H1 (cell line): ENCODE measurements at regions not wholly inside any gene's neighbourhood (a gene's known extent, or its start where the extent isn't known, plus 50 kb on each side); places are given as distances from the start of the nearest gene placed in this dataset.
A peak's percentile ranks its signal among the peaks of the same experiment; 100 is the strongest.

Experiments
- CTCF ChIA-PET: fragments of 300-600 bp; sonication (Branson Sonifier 250); formaldehyde crosslinking; loops from one replicate; lab custom pipeline; 2021; ENCODE audit not compliant: partially characterized antibody; lab: Charles Lee
- POLR2A ChIA-PET: fragments of 300-600 bp; sonication (Branson Sonifier 250); formaldehyde crosslinking; loops from one replicate; lab custom pipeline; 2021; ENCODE audit warnings: inconsistent platforms; ENCODE audit not compliant: partially characterized antibody; lab: Charles Lee
- DNase-seq, 2 experiments: peaks; one replicate each; pipeline versions ENCODE4 v3.0.0 to v3.0.0-alpha.2; 2010 to 2022; ENCODE audit warnings: low spot score in 2 of 2, low read depth in 1 of 2, mixed read lengths in 1 of 2
- FAIRE-seq: peaks from 2 replicates; lab custom pipeline; 2011; peaks lifted over from hg19 to GRCh38; lab: Jason Lieb, UNC
- H2AFZ ChIP-seq: 2 replicates; pipeline ENCODE4 v1.8.1; 2012; ENCODE audit warnings: low read length, inconsistent platforms
- H2AK5ac ChIP-seq: 2 replicates; pipeline ENCODE4 v1.6.1; 2013; ENCODE audit warnings: low read depth, low read length
- H2BK120ac ChIP-seq: replicated peaks from 2 replicates; pipeline ENCODE3; 2013; ENCODE audit warnings: low read depth, low read length, inconsistent platforms
- H2BK12ac ChIP-seq: 2 replicates; pipeline ENCODE4 v1.6.1; 2013; ENCODE audit warnings: low read depth, low read length
- H2BK15ac ChIP-seq: 2 replicates; pipeline ENCODE4 v1.6.1; 2013; ENCODE audit warnings: low read length
- H2BK20ac ChIP-seq: 2 replicates; pipeline ENCODE4 v1.6.1; 2013; ENCODE audit warnings: low read length
- H2BK5ac ChIP-seq: 2 replicates; pipeline ENCODE4 v1.6.1; 2013; ENCODE audit warnings: low read depth, low read length
- H3K14ac ChIP-seq: 2 replicates; pipeline ENCODE4 v1.6.1; 2013; ENCODE audit warnings: inconsistent platforms; ENCODE audit not compliant: insufficient read length
- H3K18ac ChIP-seq: 2 replicates; pipeline ENCODE4 v1.6.1; 2013; ENCODE audit warnings: low read length; ENCODE audit errors: extremely low read depth
- H3K23ac ChIP-seq: 2 replicates; pipeline ENCODE4 v1.6.1; 2013; ENCODE audit warnings: inconsistent platforms; ENCODE audit not compliant: insufficient read length
- H3K23me2 ChIP-seq: 2 replicates; pipeline ENCODE4 v1.6.1; 2013; ENCODE audit warnings: low read depth, low read length
- H3K27ac ChIP-seq: 2 replicates; pipeline ENCODE4 v1.6.1; 2011; ENCODE audit warnings: low read depth, low read length, inconsistent platforms
- H3K27me3 ChIP-seq, 4 experiments: replicated peaks in 1 of 4; 1 replicate in 1 of 4; 2 replicates in 3 of 4; pipeline versions ENCODE4 v1.6.1 to v1.8.1; 2011 to 2013; ENCODE audit warnings: low read length in 3 of 4, mild to moderate bottlenecking in 3 of 4, inconsistent platforms in 2 of 4, mixed read lengths in 2 of 4, moderate library complexity in 1 of 4; ENCODE audit not compliant: control insufficient read depth in 3 of 4, insufficient read depth in 3 of 4; ENCODE audit errors: extremely low read depth in 1 of 4
- H3K36me3 ChIP-seq, 4 experiments: 2 replicates each; pipeline versions ENCODE4 v1.6.1 to v1.8.1; 2011 to 2013; ENCODE audit warnings: mild to moderate bottlenecking in 4 of 4, low read length in 3 of 4, moderate library complexity in 2 of 4, control low read depth in 1 of 4, inconsistent platforms in 1 of 4; ENCODE audit not compliant: insufficient read depth in 4 of 4, control insufficient read depth in 2 of 4
- H3K4ac ChIP-seq: replicated peaks from 2 replicates; pipeline ENCODE3; 2013; ENCODE audit warnings: low read length, low read depth, mixed read lengths, inconsistent platforms; ENCODE audit not compliant: insufficient read length
- H3K4me1 ChIP-seq, 4 experiments: replicated peaks in 1 of 4; 1 replicate in 1 of 4; 2 replicates in 3 of 4; pipeline versions ENCODE4 v1.6.1 to v1.8.1; 2011 to 2013; ENCODE audit warnings: low read length in 3 of 4, inconsistent platforms in 2 of 4, mixed read lengths in 1 of 4; ENCODE audit not compliant: insufficient read depth in 4 of 4, control insufficient read depth in 3 of 4
- H3K4me2 ChIP-seq, 2 experiments: 2 replicates each; pipeline versions ENCODE4 v1.6.1 to v1.8.1; 2011 to 2013; ENCODE audit warnings: low read depth in 2 of 2, low read length in 2 of 2, control low read depth in 1 of 2, inconsistent platforms in 1 of 2, mild to moderate bottlenecking in 1 of 2; ENCODE audit not compliant: insufficient read depth in 1 of 2
- H3K4me3 ChIP-seq, 4 experiments: fragments of 200-600, 300-600 bp in 1 of 4; sonication (generic), shearing (Covaris generic), sonication (Bioruptor Twin) in 1 of 4; 2 replicates each; pipeline versions ENCODE4 v1.5.1 to v1.8.1; 2011 to 2016; ENCODE audit warnings: low read length in 4 of 4, low read depth in 3 of 4, control low read depth in 2 of 4, inconsistent platforms in 2 of 4, mild to moderate bottlenecking in 2 of 4, mixed read lengths in 1 of 4, moderate library complexity in 1 of 4; ENCODE audit not compliant: insufficient read depth in 2 of 4; ENCODE audit errors: extremely low read depth in 1 of 4
- H3K56ac ChIP-seq: replicated peaks from 2 replicates; pipeline ENCODE3; 2013; ENCODE audit warnings: low read depth, mild to moderate bottlenecking, mixed read lengths, low read length, inconsistent platforms; ENCODE audit not compliant: insufficient read length
- H3K79me1 ChIP-seq: 2 replicates; pipeline ENCODE4 v1.6.1; 2013; ENCODE audit warnings: low read depth, low read length, control low read depth
- H3K79me2 ChIP-seq, 2 experiments: 2 replicates each; pipeline versions ENCODE4 v1.6.1 to v1.8.1; 2012 to 2013; ENCODE audit warnings: low read length in 2 of 2, mild to moderate bottlenecking in 2 of 2, inconsistent platforms in 1 of 2; ENCODE audit not compliant: insufficient read depth in 2 of 2, control insufficient read depth in 1 of 2
- H3K9ac ChIP-seq, 4 experiments: replicated peaks in 1 of 4; 1 replicate in 1 of 4; 2 replicates in 3 of 4; pipeline versions ENCODE4 v1.6.1 to v1.8.1; 2011 to 2013; ENCODE audit warnings: low read depth in 3 of 4, low read length in 3 of 4, control low read depth in 2 of 4, mild to moderate bottlenecking in 2 of 4, moderate library complexity in 2 of 4, inconsistent platforms in 1 of 4; ENCODE audit errors: extremely low read depth in 1 of 4
- H3K9me3 ChIP-seq, 2 experiments: 2 replicates each; pipeline versions ENCODE4 v1.6.1 to v1.8.1; 2012 to 2013; ENCODE audit warnings: mild to moderate bottlenecking in 2 of 2, moderate library complexity in 2 of 2, control low read depth in 1 of 2, inconsistent platforms in 1 of 2, low read depth in 1 of 2, low read length in 1 of 2, mixed read lengths in 1 of 2; ENCODE audit not compliant: insufficient read depth in 2 of 2
- H4K20me1 ChIP-seq, 2 experiments: replicated peaks in 1 of 2; 2 replicates each; pipeline versions ENCODE3 to v1.8.1; 2011 to 2013; ENCODE audit warnings: inconsistent platforms in 2 of 2, low read length in 2 of 2, mild to moderate bottlenecking in 1 of 2; ENCODE audit not compliant: insufficient read depth in 2 of 2, control insufficient read depth in 1 of 2
- H4K5ac ChIP-seq: 2 replicates; pipeline ENCODE4 v1.6.1; 2013; ENCODE audit warnings: low read length, low read depth, mixed read lengths, inconsistent platforms; ENCODE audit not compliant: insufficient read length
- H4K8ac ChIP-seq: 2 replicates; pipeline ENCODE4 v1.8.0; 2013; ENCODE audit warnings: mild to moderate bottlenecking, moderate library complexity, low read length, inconsistent platforms; ENCODE audit not compliant: insufficient read depth; ENCODE audit errors: extremely low read depth
- H4K91ac ChIP-seq: replicated peaks from 2 replicates; pipeline ENCODE3; 2013; ENCODE audit warnings: low read length, mixed read lengths, inconsistent platforms; ENCODE audit not compliant: insufficient read length
- BRCA1 ChIP-seq: IDR thresholded peaks from 2 replicates; pipeline ENCODE4 v1.6.1; 2012; ENCODE audit warnings: low read depth, low read length, improper control_type of control experiment
- CBX8 ChIP-seq: fragments of 300-800, 300-1000 bp; sonication (generic); IDR thresholded peaks from 2 replicates; pipeline ENCODE4 v1.7.1; 2016; ENCODE audit warnings: low read depth, low read length, borderline replicate concordance
- CREB1 ChIP-seq: IDR thresholded peaks from 2 replicates; pipeline ENCODE4 v1.6.1; 2012; ENCODE audit warnings: inconsistent platforms
- PHF8 ChIP-seq: fragments of 200-600 bp; sonication (generic); conservative IDR thresholded peaks from 2 replicates; pipeline ENCODE4 v1.7.1; 2012; ENCODE audit warnings: low read depth, mild to moderate bottlenecking, inconsistent platforms, low read length, moderate library complexity
- POU5F1 ChIP-seq: IDR thresholded peaks from 2 replicates; pipeline ENCODE4 v1.6.1; 2011; ENCODE audit warnings: low read depth, mild to moderate bottlenecking, low read length, moderate library complexity
- RFX5 ChIP-seq: IDR thresholded peaks from 2 replicates; pipeline ENCODE4 v1.6.1; 2011; ENCODE audit warnings: low read depth, low read length, improper control_type of control experiment, borderline replicate concordance
- SRF ChIP-seq: IDR thresholded peaks from 2 replicates; pipeline ENCODE4 v1.6.1; 2011; ENCODE audit warnings: mild to moderate bottlenecking, low read depth, low read length, moderate library complexity
- TCF12 ChIP-seq: IDR thresholded peaks from 2 replicates; pipeline ENCODE4 v1.6.1; 2011; ENCODE audit warnings: low read depth, mild to moderate bottlenecking, low read length
- TEAD4 ChIP-seq: IDR thresholded peaks from 2 replicates; pipeline ENCODE4 v1.6.1; 2012; ENCODE audit warnings: low read depth, low read length, inconsistent platforms, mixed read lengths
- ZNF274 ChIP-seq: IDR thresholded peaks from 2 replicates; pipeline ENCODE4 v1.7.0; 2012; ENCODE audit warnings: low read length, borderline replicate concordance; ENCODE audit errors: extremely low read depth
- WGBS, 2 experiments: shearing (Covaris generic) in 1 of 2; methylation state at CpG; one replicate each; pipeline versions ENCODE4 v1.1.6 to v1.1.7; 2013 to 2015; ENCODE audit warnings: low lambda C conversion rate in 2 of 2, mixed read lengths in 2 of 2, inconsistent platforms in 1 of 2, low coverage in 1 of 2, missing lambda C conversion rate in 1 of 2; ENCODE audit not compliant: insufficient replicate concordance in 2 of 2, insufficient coverage in 1 of 2, insufficient read length in 1 of 2; ENCODE audit errors: extremely low coverage in 1 of 2, missing lambda C conversion rate in 1 of 2; 5-methylcytosine and 5-hydroxymethylcytosine counted together
- TF ChIP-seq, protein P1 (sequence below): IDR thresholded peaks from 2 replicates; pipeline ENCODE4 v1.6.1; 2012; ENCODE audit warnings: inconsistent platforms
- TF ChIP-seq, protein P2 (sequence below): IDR thresholded peaks from 2 replicates; pipeline ENCODE4 v1.6.1; 2012; ENCODE audit warnings: low read length, inconsistent platforms

DNA sequence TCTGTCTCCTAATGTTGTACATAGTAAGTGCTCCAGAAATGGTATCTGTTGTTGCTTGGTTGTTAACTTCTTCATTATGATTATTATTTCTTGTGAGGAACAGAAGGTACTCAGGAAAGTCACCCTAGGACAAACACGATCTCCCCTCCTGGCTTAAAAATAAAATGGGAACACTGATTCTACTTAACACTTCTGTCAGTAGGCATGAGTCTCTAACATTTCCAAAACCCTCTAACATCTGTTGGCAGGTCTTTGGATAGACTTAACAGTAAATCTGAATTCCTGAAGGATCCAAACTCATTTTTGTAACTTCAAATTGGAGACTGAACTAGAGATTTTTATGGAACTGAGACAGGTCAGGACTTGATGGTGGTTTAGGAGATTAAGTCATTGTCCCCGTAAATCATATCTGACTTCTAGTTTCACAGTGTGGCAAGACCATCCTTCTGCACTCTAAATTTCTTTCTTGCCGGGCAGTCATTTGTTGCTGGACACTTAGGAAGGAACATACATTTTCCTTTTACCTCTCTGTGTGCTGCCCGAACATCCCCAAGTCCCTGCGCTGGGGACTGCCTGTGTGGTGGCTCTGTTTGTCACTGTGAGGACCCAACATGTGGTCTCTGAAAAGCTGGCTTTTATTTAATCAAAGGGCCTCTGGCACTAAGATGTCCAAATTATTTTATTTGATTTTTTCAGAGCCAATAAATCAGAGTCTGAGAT is 149.9 kb downstream of the NPIPB5 start:
- CTCF ChIA-PET: no interaction called here
- TF ChIP-seq TEAD4 (no peak), PHF8 (no peak), SRF (no peak), ZNF274 (no peak), CREB1 (no peak), POU5F1 (no peak), BRCA1 (no peak), TCF12 (no peak), CBX8 (no peak), RFX5 (no peak)
- TF ChIP-seq, protein P1, sequence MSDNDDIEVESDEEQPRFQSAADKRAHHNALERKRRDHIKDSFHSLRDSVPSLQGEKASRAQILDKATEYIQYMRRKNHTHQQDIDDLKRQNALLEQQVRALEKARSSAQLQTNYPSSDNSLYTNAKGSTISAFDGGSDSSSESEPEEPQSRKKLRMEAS: no peak
- TF ChIP-seq, protein P2, sequence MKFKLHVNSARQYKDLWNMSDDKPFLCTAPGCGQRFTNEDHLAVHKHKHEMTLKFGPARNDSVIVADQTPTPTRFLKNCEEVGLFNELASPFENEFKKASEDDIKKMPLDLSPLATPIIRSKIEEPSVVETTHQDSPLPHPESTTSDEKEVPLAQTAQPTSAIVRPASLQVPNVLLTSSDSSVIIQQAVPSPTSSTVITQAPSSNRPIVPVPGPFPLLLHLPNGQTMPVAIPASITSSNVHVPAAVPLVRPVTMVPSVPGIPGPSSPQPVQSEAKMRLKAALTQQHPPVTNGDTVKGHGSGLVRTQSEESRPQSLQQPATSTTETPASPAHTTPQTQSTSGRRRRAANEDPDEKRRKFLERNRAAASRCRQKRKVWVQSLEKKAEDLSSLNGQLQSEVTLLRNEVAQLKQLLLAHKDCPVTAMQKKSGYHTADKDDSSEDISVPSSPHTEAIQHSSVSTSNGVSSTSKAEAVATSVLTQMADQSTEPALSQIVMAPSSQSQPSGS: no peak

More for the DNA sequence above, 149.9 kb downstream of the NPIPB5 start:
- Histone ChIP-seq H3K79me2 (no peaks in the 10 kb centered on the region), H3K27ac (no peak overlapping the region), H3K14ac (no peak overlapping the region), H3K4me3 (no peak overlapping the region), H2BK12ac (no peak overlapping the region), H3K23me2 (no peaks in the 10 kb centered on the region), H4K20me1 (no peaks in the 10 kb centered on the region), H4K91ac (no peak overlapping the region), H3K4me2 (no peak overlapping the region), H3K36me3 (no peaks in the 10 kb centered on the region), H3K56ac (no peak overlapping the region), H3K79me1 (no peaks in the 10 kb centered on the region), H3K23ac (no peak overlapping the region), H3K9me3 (no peaks in the 10 kb centered on the region), H2AFZ (no peak overlapping the region), H2BK5ac (no peak overlapping the region), H3K4me1 (no peaks in the 10 kb centered on the region; a peak in 1 of 7 replicates), H4K5ac (no peak overlapping the region), H3K9ac (no peak overlapping the region), H3K4ac (no peak overlapping the region), H2AK5ac (no peak overlapping the region), H2BK20ac (peak overlapping the region; percentile 25; the same call in 1 of the 2 replicates), H4K8ac (no peak overlapping the region), H3K18ac (no peak overlapping the region), H2BK120ac (no peak overlapping the region), H3K27me3 (peaks cover 0 to 3% (median 0%) of the 10 kb centered on the region in 4 experiments; a peak in 1 of 7 replicates), H2BK15ac (no peak overlapping the region)
- no peak for FAIRE-seq
- 95% methylated on average over 5 of the region's 5 CpGs; no CpG with 5 or more reads in 1 of the 2 experiments for WGBS, 2 experiments
- POLR2A ChIA-PET: no interaction called here
- DNase-seq: no peak
